ENCODE measurements at regions not wholly inside any gene's neighbourhood (a gene's known extent, or its start where the extent isn't known, plus 50 kb on each side); places are given as distances from the start of the nearest gene placed in this dataset.

DNA sequence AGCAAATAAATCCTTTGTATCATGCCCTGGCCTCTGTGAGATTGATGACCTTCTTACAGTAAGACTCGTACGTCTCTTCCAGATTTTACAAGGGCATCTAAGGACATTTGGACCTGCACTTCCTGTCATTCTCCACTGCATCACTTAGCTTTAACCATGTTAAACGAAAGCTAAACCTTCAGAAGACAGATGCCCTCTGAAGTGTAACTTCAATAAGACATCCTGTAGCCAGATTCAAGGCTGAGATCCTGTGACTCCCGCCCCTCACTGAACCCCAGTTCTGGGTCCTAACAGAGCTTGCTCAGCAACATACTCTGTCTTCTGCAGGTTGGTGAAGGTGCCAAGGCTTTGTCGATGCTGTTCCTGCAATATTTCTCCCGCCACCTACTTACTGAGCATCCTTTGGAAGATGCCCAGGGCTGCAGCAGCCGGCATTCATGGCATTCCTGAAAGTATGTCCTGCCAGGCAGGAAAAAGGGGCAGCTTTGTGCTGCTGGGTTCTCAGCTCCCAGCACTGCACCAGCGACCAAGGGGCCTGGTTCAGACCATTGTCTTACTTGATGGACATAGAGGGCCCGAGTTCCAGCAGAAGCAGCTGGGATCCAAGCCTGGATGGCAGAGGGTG lies 131.1 kb downstream of the AXIN2 start:
- no peak for DNase-seq
- Histone ChIP-seq H3K27ac (no peak overlapping the region), H3K27me3 (replicated peaks) (no peaks in the 10 kb centered on the region), H3K4me3 (ENCODE audit: low read depth, low read length) (no peak overlapping the region), H3K36me3 (replicated peaks) (no peaks in the 10 kb centered on the region)
- in situ Hi-C loops (cut with HindIII; ENCODE audit: low pct_ligation_motif_present, low sequenced_read_pairs): no loop called here
- TF ChIP-seq, protein P1, sequence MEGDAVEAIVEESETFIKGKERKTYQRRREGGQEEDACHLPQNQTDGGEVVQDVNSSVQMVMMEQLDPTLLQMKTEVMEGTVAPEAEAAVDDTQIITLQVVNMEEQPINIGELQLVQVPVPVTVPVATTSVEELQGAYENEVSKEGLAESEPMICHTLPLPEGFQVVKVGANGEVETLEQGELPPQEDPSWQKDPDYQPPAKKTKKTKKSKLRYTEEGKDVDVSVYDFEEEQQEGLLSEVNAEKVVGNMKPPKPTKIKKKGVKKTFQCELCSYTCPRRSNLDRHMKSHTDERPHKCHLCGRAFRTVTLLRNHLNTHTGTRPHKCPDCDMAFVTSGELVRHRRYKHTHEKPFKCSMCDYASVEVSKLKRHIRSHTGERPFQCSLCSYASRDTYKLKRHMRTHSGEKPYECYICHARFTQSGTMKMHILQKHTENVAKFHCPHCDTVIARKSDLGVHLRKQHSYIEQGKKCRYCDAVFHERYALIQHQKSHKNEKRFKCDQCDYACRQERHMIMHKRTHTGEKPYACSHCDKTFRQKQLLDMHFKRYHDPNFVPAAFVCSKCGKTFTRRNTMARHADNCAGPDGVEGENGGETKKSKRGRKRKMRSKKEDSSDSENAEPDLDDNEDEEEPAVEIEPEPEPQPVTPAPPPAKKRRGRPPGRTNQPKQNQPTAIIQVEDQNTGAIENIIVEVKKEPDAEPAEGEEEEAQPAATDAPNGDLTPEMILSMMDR (IDR thresholded peaks at IDR 0.05; ENCODE audit: low read depth, low read length, missing control alignments): no peak

DNA sequence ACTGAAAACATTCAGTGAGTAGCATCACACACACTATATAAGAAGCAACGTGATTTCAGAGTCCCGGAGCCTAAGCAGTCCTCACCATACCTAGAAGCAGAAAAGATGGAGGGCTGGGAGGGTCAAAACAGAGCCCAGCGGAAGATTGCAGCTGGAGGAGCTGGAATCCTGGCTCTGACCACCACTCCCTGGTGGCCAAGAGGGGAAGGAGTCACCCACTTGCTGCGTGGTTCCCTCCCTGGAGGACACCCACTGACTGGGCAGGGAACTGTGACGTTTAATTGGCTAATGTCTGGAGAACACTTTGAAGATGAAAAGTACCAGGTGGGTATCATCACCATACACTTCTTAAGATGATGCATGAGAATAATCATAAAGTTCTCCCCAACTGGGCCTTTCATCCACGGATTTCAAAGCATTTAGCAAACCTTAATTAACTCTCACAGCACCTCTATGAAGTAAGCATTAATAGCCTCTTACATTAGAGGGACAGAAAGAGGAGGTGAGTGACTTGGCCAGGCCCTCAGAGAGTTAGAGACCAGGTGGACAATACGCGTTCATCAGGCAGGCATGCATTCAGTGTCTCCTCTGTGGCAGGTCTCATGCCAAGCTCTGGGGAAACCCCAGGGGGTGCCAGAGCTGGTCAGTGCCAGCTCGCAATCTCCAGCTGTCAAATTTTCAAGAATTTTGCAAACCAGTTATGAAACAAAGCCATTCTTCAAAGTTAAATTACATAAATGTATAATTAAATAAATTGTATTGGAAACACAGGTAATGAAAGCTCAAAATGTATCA lies 137.9 kb downstream of the AXIN2 start:
- Histone ChIP-seq H3K36me3 (replicated peaks) (no peaks in the 10 kb centered on the region), H3K4me3 (ENCODE audit: low read depth, low read length) (no peak overlapping the region), H3K27me3 (replicated peaks) (no peaks in the 10 kb centered on the region), H3K27ac (no peak overlapping the region)
- no peak for DNase-seq
- in situ Hi-C loops (cut with HindIII; ENCODE audit: low pct_ligation_motif_present, low sequenced_read_pairs): no loop called here
- TF ChIP-seq, protein P1 (IDR thresholded peaks at IDR 0.05; ENCODE audit: low read depth, low read length, missing control alignments): peak; percentile 27

DNA sequence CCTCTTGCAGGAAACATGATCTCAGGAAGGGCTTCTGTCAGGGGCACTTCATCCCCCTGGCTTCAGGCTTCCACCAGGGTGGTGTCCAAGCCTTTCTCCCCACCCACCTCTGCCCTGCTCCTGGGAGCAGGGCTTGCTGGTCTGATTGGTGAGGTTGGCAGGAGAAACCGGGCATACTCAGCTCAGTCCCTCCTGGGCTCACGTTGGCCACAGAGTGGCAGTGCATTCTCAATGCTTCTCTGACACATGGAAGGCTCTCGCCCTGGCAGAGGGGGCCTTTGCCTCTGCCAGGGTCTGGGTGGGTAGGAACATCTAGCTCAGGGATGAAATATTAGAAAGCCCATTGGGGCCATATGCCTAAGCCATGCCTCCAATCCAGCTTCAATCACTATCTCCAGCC lies 142.8 kb downstream of the AXIN2 start:
- Histone ChIP-seq H3K4me3 (ENCODE audit: low read depth, low read length) (no peak overlapping the region), H3K27ac (no peak overlapping the region), H3K27me3 (replicated peaks) (no peaks in the 10 kb centered on the region), H3K36me3 (replicated peaks) (no peaks in the 10 kb centered on the region)
- TF ChIP-seq, protein P1 (IDR thresholded peaks at IDR 0.05; ENCODE audit: low read depth, low read length, missing control alignments): peak; percentile 12
- in situ Hi-C loops (cut with HindIII; ENCODE audit: low pct_ligation_motif_present, low sequenced_read_pairs): no loop called here
- DNase-seq: no peak

DNA sequence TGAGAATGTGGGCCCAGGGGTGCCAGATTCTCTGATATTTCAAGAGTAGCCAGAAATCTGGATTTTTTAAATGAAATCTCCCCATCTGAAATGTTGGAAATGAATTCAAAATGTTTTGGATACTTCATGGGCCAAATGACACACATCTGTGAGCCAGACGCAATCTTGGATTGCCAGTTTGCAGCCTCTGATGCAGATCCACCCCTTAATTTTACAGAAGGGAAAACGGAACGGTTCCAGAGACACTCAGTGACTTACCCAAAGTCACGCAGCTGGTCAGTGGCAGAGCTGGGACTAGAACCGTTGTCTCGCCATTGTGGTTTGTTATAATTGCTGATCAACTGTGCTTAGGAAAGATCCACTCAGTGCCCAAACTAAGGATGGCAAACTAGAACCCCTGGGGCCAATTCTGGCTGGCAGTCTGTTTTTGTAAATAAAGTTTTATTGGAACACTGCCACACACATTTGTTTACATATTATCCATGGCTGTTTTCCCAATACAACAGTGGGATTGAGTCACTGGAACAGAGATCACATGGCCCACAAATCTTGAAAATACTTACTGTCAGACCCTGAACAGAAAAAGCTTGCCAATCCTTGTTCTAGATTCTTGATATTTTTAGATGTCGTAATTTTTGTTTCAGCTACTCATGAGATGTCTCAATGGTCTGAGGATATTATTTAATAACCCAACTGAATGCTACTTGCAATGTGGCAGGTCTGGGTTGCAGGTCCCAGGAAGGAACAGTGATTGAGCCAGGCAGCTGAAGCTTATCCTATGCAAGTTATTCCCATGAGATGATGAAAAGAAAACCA lies 143.8 kb downstream of the AXIN2 start:
- TF ChIP-seq, protein P1 (IDR thresholded peaks at IDR 0.05; ENCODE audit: low read depth, low read length, missing control alignments): no peak
- Histone ChIP-seq H3K36me3 (replicated peaks) (no peaks in the 10 kb centered on the region), H3K27me3 (replicated peaks) (no peaks in the 10 kb centered on the region), H3K27ac (no peak overlapping the region), H3K4me3 (ENCODE audit: low read depth, low read length) (no peak overlapping the region)
- no peak for DNase-seq
- in situ Hi-C loops (cut with HindIII; ENCODE audit: low pct_ligation_motif_present, low sequenced_read_pairs): no loop called here

DNA sequence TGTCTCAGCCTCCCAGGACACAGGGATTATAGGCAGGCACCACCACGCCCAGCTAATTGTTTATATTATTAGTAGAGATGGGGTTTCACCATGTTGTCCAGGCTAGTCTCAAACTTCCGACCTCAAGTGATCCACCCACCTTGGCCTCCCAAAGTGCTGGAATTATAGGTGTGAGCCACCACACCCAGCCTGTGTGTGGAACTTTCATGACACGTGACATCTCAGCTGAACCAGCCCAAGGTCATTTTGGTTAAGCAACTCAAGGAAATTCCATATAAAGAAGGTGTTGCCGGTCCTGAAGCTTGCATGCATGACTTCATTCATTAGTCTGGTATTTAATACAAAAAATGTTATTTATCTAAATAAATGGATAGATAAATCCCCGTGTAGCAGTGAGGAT lies 145.5 kb downstream of the AXIN2 start:
- H3K4me3 ChIP-seq (ENCODE audit: low read depth, low read length): no peak overlapping the region
- H3K36me3 ChIP-seq (replicated peaks): no peaks in the 10 kb centered on the region
- TF ChIP-seq, protein P1 (IDR thresholded peaks at IDR 0.05; ENCODE audit: low read depth, low read length, missing control alignments): no peak
- H3K27me3 ChIP-seq (replicated peaks): no peaks in the 10 kb centered on the region
- in situ Hi-C loops (cut with HindIII; ENCODE audit: low pct_ligation_motif_present, low sequenced_read_pairs): no loop called here
- DNase-seq: no peak
- no peak overlapping the region for H3K27ac ChIP-seq

Data from brain microvascular endothelial cell (primary cell).